ENCODE measurements at regions not wholly inside any gene's neighbourhood (a gene's known extent, or its start where the extent isn't known, plus 50 kb on each side); places are given as distances from the start of the nearest gene placed in this dataset.

DNA sequence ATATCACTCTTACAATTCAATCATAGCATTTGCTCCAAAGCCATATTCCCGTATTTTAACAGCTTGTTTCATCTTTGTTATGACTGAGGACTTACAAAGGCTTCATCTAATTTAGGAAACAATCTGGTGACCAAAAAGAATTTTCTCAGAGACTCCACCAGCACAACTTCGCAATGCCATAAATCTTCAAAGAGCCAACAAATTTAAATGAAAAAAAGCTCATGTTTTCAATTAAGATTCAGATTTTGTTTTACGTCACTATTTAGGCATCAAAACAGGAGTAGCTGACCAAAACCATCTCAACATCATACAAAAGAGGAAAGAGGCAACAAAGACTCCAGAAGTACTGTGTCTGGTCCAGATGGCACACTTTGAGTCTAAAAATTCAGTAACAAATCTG, 373.3 kb downstream of the TTLL7 start:
- H2AFZ ChIP-seq (replicated peaks; ENCODE audit: low read length, poor library complexity), result no peak overlapping the region
- intact Hi-C loops (cut with micrococcal nuclease), result no loop called here
- no peak overlapping the region for H2AK9ac ChIP-seq (replicated peaks; ENCODE audit: low read depth, low read length, poor library complexity)
- no peak overlapping the region for H4K8ac ChIP-seq (ENCODE audit: low read depth in 2 of 2, low read length in 2 of 2)
- no peak overlapping the region for H3K4me3 ChIP-seq (ENCODE audit: insufficient read depth, low read depth, low read length)
- H3K27ac ChIP-seq (ENCODE audit: insufficient read depth, low read length), result no peak overlapping the region
- no peaks in the 10 kb centered on the region for H3K4me1 ChIP-seq (ENCODE audit: control insufficient read depth, insufficient read depth, low read length)
- no peak overlapping the region for H3K9ac ChIP-seq (ENCODE audit: low read depth, low read length)
- TF ChIP-seq MAZ (IDR thresholded peaks at IDR 0.05; ENCODE audit: borderline replicate concordance, low read depth, low read length) (no peak), RAD21 (IDR thresholded peaks at IDR 0.05; ENCODE audit: low read length) (no peak), NFE2L2 (IDR thresholded peaks at IDR 0.05; ENCODE audit: low read depth, low read length) (no peak), POLR2A (IDR thresholded peaks at IDR 0.05; ENCODE audit: low read depth, low read length) (no peak), CHD1 (IDR thresholded peaks at IDR 0.05; ENCODE audit: low read depth, low read length) (no peak), RFX5 (IDR thresholded peaks at IDR 0.05; ENCODE audit: low read depth, low read length) (no peak), CEBPB (IDR thresholded peaks at IDR 0.05; ENCODE audit: low read depth, low read length) (no peak), MAFK (IDR thresholded peaks at IDR 0.05; ENCODE audit: low read depth, low read length) (no peak)
- TF ChIP-seq, protein P1, sequence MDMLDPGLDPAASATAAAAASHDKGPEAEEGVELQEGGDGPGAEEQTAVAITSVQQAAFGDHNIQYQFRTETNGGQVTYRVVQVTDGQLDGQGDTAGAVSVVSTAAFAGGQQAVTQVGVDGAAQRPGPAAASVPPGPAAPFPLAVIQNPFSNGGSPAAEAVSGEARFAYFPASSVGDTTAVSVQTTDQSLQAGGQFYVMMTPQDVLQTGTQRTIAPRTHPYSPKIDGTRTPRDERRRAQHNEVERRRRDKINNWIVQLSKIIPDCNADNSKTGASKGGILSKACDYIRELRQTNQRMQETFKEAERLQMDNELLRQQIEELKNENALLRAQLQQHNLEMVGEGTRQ (IDR thresholded peaks at IDR 0.05; ENCODE audit: low read depth, low read length), result no peak
- no peak overlapping the region for H2BK5ac ChIP-seq (ENCODE audit: low read depth, low read length, poor library complexity, severe bottlenecking)
- WGBS, 2 experiments (ENCODE audit: extremely low coverage in 2 of 2, insufficient read length in 1 of 2), result no CpG with 5 or more reads among the region's 3 CpGs
- no peaks in the 10 kb centered on the region for H4K20me1 ChIP-seq (ENCODE audit: insufficient read depth, low read length)
- no peaks in the 10 kb centered on the region for H3K79me1 ChIP-seq (ENCODE audit: low read depth in 1 of 2, low read length in 2 of 2)
- no peak overlapping the region for H3K14ac ChIP-seq (replicated peaks; ENCODE audit: low read depth, low read length)
- H3K4ac ChIP-seq (ENCODE audit: low read depth, low read length), result no peak overlapping the region
- POLR2A ChIA-PET (ENCODE audit: unreplicated experiment), result no interaction called here
- ATAC-seq (ENCODE audit: low read depth) (no peak), DNase-seq (no peak)
- dilution Hi-C loops (cut with HindIII; ENCODE audit: low sequenced_read_pairs, unreplicated experiment), result no loop called here
- H3K9me1 ChIP-seq (ENCODE audit: insufficient read depth, low read length), result no peaks in the 10 kb centered on the region
- in situ Hi-C loops (cut with MboI; ENCODE audit: low sequenced_read_pairs), result no loop called here
- H2BK120ac ChIP-seq (ENCODE audit: low read depth, low read length), result no peak overlapping the region
- CTCF ChIA-PET, result interaction anchor here (1.0 kb wide), 1 partner anchor 11 kb away, joined by 3 read pairs; no protein-coding TSS in a partner anchor
- H2BK20ac ChIP-seq (ENCODE audit: low read depth, low read length), result no peak overlapping the region
- H3K36me3 ChIP-seq (ENCODE audit: control insufficient read depth, insufficient read depth, low read length), result no peaks in the 10 kb centered on the region
- no peak overlapping the region for H3K4me2 ChIP-seq (ENCODE audit: low read depth, low read length)
- H4K5ac ChIP-seq (ENCODE audit: low read depth, low read length), result no peak overlapping the region
- H3K23ac ChIP-seq (ENCODE audit: low read depth, low read length), result no peak overlapping the region
- no peak overlapping the region for H2AK5ac ChIP-seq (ENCODE audit: low read depth, low read length)
- no peak overlapping the region for H3K18ac ChIP-seq (ENCODE audit: low read depth, low read length)
- BruUV-seq (replicated peaks), result no TSS peak
- no peak overlapping the region for H3K56ac ChIP-seq (ENCODE audit: extremely low read depth, insufficient read depth, low read length)
- H2BK15ac ChIP-seq (ENCODE audit: low read depth, low read length), result no peak overlapping the region
- peaks cover 4% of the 10 kb centered on the region; the same call in 1 of the 2 replicates for H3K9me3 ChIP-seq (ENCODE audit: control insufficient read depth, insufficient read depth, low read length)
- no peaks in the 10 kb centered on the region for H3K27me3 ChIP-seq (ENCODE audit: control insufficient read depth, insufficient read depth, low read length)
- H4K91ac ChIP-seq (ENCODE audit: insufficient read depth, low read depth, low read length), result no peak overlapping the region
